GM18909 (cell line): ENCODE measurements at regions not wholly inside any gene's neighbourhood (a gene's known extent, or its start where the extent isn't known, plus 50 kb on each side); places are given as distances from the start of the nearest gene placed in this dataset.
"Not testable (repeated sequence)": the region's sequence is repeated elsewhere in the genome, so short reads cannot be mapped to it uniquely, and the experiment has no call there.

Source experiments
- ATAC-seq: cut with Tn5 transposase; IDR thresholded peaks from one replicate; pipeline ENCODE4 v1.9.1; 2021; ENCODE audit warnings: mild to moderate bottlenecking; ENCODE audit not compliant: unreplicated experiment, poor library complexity

- no peak for ATAC-seq
These were observed 330.3 kb downstream of the TRIM36 start for GRCh38 chr5:114839360-114839759.

DNA sequence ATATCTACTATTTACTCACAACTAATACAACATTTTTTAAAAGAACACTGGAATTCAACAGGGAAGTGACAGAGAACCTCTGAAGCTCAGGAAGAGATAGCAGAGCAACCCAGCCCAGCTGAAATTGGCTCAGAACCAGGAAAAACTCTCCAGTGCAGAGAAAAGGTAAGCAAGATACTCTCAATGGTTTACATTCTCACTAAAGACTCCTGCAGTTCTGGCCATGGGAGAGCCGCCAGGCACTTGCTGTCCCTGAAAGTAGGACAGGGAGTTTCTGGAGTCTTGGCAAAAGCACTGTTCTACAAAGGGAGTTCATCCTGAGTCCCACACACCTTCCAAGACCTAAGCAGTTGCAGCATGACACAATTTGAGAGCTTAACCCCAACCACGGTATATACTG, 330.8 kb downstream of the TRIM36 start:
- no peak for ATAC-seq

- ATAC-seq: no peak
These were observed 339.6 kb downstream of the TRIM36 start for GRCh38 chr5:114830114-114830513.

DNA sequence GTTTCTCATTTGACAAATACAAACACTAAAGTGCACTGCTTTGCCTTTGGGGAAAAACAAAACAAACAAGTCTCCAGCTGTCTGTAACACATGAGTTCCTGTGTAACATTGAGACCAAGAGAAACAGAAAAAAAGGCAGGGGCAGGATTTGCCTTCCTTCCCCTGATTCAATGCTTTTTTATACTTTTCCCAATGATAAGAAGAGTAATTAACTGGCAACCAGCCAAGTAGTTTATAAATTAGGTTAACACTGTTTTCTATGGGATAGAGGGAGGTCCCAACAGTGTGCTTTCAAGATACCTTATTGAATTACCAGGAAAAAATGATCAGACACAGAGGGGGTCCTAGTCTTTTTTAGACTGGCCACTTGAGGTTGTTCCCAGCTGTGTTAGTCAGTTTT, 346.8 kb downstream of the TRIM36 start:
- no peak for ATAC-seq

- ATAC-seq: no peak
These were observed 347.3 kb downstream of the TRIM36 start for GRCh38 chr5:114822436-114822835.

DNA sequence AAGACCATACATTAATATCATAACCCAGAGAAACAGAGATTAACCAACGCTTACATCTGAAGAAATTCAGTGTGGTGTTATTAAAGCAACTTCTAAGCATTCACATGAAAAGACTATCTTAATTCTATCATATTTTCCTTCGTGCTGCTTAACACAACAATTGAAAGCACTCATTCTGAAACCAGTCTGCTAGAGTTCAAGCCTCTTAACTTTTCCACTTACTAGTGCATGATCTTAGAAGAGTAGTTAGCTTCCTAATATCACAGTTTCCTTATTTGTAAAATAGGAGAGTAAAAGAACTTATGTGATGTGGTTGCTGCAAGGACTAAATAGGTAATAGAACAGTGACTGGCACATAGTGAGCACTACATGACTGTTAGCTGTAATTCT, 379.3 kb downstream of the TRIM36 start:
- ATAC-seq: no peak

DNA sequence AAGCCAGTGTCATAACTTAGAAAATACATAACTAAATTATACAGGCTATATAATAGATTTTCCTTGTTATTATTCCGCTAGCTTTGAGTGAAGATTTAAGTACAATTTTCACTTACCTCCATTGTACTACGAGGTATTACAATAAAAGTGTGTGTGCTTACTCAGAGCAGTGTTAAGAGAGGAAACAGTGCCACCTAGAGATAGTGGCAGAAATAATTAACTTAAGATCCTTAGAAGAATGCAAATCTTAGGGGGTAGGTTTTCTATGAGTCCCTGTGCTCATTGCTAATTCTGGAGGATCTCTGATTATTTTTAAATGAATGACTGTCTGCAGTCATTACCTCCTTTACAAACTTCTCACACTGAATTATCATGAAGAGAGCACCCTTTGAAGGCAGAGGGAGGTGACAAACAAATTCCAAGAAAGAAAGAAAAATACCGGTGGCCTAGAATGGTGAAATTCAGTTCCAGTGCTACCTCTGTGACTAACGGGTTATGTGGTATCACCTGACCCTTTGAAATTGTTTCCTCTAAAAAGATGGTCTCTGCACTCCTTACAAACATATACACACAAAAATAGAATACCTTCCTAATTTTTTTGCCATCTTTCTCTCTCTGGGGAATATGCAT, 379.8 kb downstream of the TRIM36 start:
- ATAC-seq: no peak

GRCh38 chr5:114782869-114783268, 386.8 kb downstream of the TRIM36 start:
- no peak for ATAC-seq

DNA sequence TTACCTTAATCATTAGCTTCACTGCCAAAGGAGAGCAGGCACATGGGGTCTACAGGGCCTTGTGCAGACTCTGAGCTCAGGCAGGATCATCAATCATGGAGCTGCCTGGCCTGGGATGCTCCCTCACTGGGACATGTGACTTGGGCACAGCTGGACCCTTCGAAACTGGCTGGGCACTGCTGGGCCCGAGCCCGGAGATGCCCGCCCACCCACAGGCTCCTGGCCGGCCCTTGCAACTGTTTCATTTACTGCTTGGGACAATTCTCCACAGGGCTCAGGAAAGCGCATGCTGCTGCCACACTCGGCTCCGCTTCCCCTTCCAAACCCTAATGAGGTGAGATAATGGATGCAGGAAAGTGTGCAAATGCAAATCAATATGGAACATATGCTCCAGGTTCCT, 387.5 kb downstream of the TRIM36 start:
- ATAC-seq: no peak

DNA sequence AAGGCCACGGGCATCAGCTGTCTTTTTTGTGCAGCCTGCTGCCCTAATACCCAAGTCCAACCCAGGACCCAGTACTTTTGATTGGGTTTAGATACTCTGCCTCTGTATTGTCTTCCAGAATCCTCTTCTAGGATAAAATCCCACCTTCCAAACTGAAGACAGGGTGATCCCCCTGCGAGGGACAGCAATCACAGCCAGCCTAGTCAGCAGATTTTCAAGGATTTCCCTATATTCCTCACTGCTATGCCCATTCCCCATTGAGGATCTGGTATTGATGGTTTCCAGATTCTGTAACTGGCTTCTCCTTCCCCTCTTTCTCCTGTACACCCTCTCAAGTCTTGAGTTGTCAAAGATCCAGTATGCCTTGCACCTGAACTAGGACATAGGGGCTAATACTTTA, 389.4 kb downstream of the TRIM36 start:
- no peak for ATAC-seq

- ATAC-seq: no peak
These were observed 382.5 kb downstream of the KCNN2 start for GRCh38 chr5:114744406-114744805.

DNA sequence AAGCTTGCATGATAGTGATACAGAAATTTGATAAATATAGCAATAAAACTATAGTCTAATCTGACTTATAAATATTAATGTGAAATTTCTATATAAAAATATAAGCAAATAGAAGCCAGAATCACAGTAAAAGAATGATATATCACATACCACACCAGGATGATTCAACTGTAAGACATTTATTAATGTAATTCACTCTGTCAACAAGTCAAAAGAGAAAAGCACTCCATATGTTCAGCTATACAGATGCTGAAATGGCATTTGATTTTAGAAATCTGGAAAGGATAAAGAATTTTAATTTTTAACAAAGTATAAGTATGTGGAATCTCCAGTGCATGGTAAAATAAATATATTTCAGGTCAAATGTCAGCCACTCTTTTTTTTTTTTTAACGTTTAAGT, 372.4 kb downstream of the KCNN2 start:
- no peak for ATAC-seq

- no peak for ATAC-seq
These were observed 368.1 kb downstream of the KCNN2 start for GRCh38 chr5:114729986-114730385.

DNA sequence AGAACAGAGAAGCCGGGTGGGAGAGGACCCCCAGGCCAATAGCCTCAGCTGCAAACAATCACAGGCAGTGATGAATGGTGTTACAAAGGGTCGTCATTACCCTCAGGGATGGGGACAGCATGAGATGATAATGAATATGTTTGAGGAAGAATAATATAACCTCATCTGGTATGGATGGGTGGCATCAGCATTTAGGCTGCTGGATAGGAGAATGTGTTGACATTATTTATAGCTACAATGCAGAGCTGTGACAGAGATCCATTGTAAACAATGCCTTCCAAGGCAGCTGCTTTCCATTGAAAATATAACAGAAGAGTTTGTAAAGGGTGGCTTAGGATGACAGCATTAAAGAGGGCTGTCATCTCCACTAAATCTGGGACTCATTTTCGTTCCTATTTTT, 365.5 kb downstream of the KCNN2 start:
- no peak for ATAC-seq

DNA sequence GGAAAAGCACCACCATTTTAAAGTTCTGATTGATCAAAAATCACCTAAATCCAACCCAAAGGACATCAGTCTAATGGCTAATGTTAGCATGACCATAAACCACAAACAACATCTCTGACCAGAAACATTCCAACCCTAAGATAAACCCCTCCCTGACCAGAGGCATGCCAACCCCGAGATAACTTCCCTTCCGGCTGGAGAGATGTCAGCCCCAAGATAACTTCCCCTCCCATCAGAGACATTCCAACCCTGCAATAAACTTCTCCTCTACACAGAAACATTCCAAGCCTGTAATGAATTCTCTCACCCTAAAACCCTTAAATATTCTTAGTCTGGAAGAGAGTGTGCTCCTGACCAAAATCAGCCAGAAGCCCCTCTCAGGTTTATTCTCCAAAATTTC, 364.3 kb downstream of the KCNN2 start:
- no peak for ATAC-seq

DNA sequence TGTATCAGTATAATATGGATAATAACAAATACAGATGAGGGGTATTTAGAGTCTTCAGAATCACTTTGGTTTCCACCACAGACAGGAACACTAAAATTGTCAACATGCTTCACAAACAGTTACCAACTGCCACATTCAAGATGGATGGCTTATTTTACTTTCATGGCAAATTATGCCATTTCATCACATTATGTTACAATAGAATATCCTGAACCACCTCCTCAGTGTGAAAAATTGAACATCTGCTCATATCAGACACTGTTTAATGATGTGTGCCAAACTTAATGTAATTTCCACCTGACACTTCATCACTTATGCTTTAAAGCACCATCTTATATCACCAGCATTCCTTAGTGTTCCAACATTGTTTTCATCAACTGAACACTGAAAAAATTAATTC, 357.4 kb downstream of the KCNN2 start:
- no peak for ATAC-seq

- ATAC-seq: no peak
These were observed 355.1 kb downstream of the KCNN2 start for GRCh38 chr5:114716955-114717354.

DNA sequence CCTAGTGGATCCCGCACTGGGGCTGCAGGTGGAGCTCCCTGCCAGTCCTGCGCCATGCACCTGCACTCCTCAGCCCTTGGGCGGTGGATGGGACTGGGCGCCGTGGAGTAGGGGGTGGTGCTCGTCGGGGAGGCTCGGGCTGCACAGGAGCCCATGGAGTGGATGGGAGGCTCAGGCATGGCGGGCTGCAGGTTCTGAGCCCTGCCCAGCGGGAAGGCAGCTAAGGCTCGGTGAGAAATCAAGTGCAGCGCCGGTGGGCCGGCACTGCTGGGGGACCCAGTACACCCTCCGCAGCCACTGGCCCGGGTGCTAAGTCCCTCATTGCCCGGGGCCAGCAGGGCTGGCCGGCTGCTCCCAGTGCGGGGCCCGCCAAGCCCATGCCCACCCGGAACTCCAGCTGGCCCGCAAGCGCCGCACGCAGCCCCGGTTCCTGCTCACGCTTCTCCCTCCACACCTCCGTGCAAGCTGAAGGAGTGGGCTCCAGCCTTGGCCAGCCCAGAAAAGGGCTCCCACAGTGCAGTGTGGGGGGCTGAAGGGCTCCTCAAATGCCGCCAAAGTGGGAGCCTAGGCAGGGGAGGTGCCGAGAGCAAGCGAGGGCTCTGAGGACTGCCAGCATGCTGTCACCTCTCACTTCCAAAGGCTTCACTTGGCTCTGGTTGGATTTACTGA, 342.5 kb downstream of the KCNN2 start:
- ATAC-seq: not testable (repeated sequence)

DNA sequence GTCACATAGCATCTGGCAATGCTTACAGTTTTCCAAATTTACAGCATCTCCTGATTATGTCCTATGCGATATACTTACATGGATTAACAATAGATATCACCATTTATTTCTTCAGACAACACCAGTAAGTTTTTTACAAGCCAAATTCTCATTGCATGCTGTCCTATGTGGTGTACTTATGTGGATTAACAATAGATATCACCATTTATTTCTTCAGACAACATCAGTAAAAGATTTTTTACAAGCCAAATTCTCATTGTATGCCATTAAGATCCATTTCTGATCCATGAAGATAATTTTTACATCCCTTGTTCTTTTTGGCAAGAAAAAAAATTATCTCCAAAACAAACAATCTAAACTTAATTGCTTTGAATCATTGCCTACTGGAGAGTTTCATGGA, 340.9 kb downstream of the KCNN2 start:
- no peak for ATAC-seq

- ATAC-seq: no peak
These were observed 340.3 kb downstream of the KCNN2 start for GRCh38 chr5:114702136-114702535.

DNA sequence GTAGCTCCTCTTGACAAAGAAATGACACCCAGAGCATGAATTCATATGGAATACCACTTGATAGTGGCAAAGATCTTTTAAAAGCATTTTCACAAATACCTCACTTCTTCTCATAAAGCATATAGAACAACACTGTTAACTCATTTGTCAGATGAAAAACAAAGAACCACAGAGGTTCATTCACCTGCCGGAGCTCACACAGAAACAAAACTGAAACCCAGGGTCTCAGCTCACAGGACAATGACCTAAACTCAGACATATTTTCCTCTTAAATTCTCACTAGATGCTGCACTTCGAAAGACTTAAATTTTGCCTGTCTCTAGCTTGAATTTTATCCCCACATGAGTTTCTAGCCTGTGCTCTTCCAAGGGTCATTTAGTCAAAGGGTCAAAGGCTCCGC, 339.0 kb downstream of the KCNN2 start:
- ATAC-seq: no peak

- ATAC-seq: no peak
These were observed 333.5 kb downstream of the KCNN2 start for GRCh38 chr5:114695292-114695904.
